Neural cell (in vitro differentiated cells): ENCODE measurements at regions not wholly inside any gene's neighbourhood (a gene's known extent, or its start where the extent isn't known, plus 50 kb on each side); places are given as distances from the start of the nearest gene placed in this dataset.

ENCODE experiments used
- H2AFZ ChIP-seq: fragments of 200-600, 300-800 bp; sonication (generic), shearing (Covaris generic); 2 replicates; pipeline ENCODE4 v1.6.0; 2014; ENCODE audit warnings: low read depth, mild to moderate bottlenecking, antibody characterized with exemption, low read length, moderate library complexity
- H3F3A ChIP-seq: fragments of 200-600 bp; shearing (Covaris generic); 2 replicates; pipeline ENCODE4 v1.6.1; 2016; ENCODE audit warnings: mild to moderate bottlenecking, moderate library complexity, mixed read lengths, antibody characterized with exemption, low read length; ENCODE audit not compliant: insufficient read depth, poor library complexity, severe bottlenecking
- H3K27ac ChIP-seq: fragments of 200-600, 300-800 bp; sonication (generic), shearing (Covaris generic); 2 replicates; pipeline ENCODE4 v1.5.1; 2014; ENCODE audit warnings: mild to moderate bottlenecking, low read length, moderate library complexity
- H3K27me3 ChIP-seq: fragments of 300-800, 200-600 bp; sonication (generic), shearing (Covaris generic); 2 replicates; pipeline ENCODE4 v1.6.0; 2014; ENCODE audit warnings: mild to moderate bottlenecking, low read depth, low read length, moderate library complexity; ENCODE audit not compliant: insufficient read depth
- H3K36me3 ChIP-seq: fragments of 300-800, 200-600 bp; sonication (generic), shearing (Covaris generic); 2 replicates; pipeline ENCODE4 v1.5.1; 2014; ENCODE audit warnings: mild to moderate bottlenecking, antibody characterized with exemption, low read length, moderate library complexity; ENCODE audit not compliant: insufficient read depth
- H3K4me2 ChIP-seq: fragments of 300-800, 200-600 bp; sonication (generic), shearing (Covaris generic); 2 replicates; pipeline ENCODE4 v1.6.0; 2014; ENCODE audit warnings: mild to moderate bottlenecking, low read length
- H3K4me3 ChIP-seq: fragments of 300-800, 200-600 bp; sonication (generic), shearing (Covaris generic); 2 replicates; pipeline ENCODE4 v1.5.1; 2014; ENCODE audit warnings: mild to moderate bottlenecking, low read length, moderate library complexity
- H3K79me2 ChIP-seq: fragments of 200-600 bp; shearing (Covaris generic); replicated peaks from 2 replicates; pipeline ENCODE4 v1.6.0; 2014; ENCODE audit warnings: mild to moderate bottlenecking, low read length, moderate library complexity; ENCODE audit not compliant: insufficient read depth
- H3K9ac ChIP-seq: fragments of 300-800, 200-600 bp; sonication (generic), shearing (Covaris generic); 2 replicates; pipeline ENCODE4 v1.6.1; 2016; ENCODE audit warnings: mild to moderate bottlenecking, low read length, mixed read lengths
- H3K9me2 ChIP-seq: fragments of 200-600 bp; shearing (Covaris generic); 2 replicates; pipeline ENCODE4 v1.6.1; 2016; ENCODE audit warnings: mild to moderate bottlenecking, low read length, mixed read lengths; ENCODE audit not compliant: insufficient read depth
- H3K9me3 ChIP-seq: fragments of 200-600, 300-800 bp; sonication (generic), shearing (Covaris generic); 2 replicates; pipeline ENCODE4 v1.6.1; 2016; ENCODE audit warnings: mild to moderate bottlenecking, mixed run types, low read length, moderate library complexity, mixed read lengths
- H4K20me1 ChIP-seq: fragments of 200-600 bp; shearing (Covaris generic); 2 replicates; pipeline ENCODE4 v1.6.1; 2016; ENCODE audit warnings: mild to moderate bottlenecking, mixed run types; ENCODE audit not compliant: insufficient read depth
- CTCF ChIP-seq: fragments of 450-650 bp; IDR thresholded peaks from 2 replicates; pipeline ENCODE4 v1.5.1; 2014; ENCODE audit warnings: antibody characterized with exemption, mild to moderate bottlenecking, moderate library complexity; ENCODE audit not compliant: poor library complexity, severe bottlenecking
- EP300 ChIP-seq: fragments of 450-650 bp; conservative IDR thresholded peaks from 2 replicates; pipeline ENCODE4 v1.6.1; 2014; ENCODE audit warnings: antibody characterized with exemption, mild to moderate bottlenecking, moderate library complexity; ENCODE audit not compliant: poor library complexity, severe bottlenecking
- EZH2 ChIP-seq: fragments of 200-600, 300-800 bp; shearing (Covaris generic), sonication (generic); IDR thresholded peaks from 2 replicates; pipeline ENCODE4 v1.6.1; 2014; ENCODE audit warnings: antibody characterized with exemption, low read length, borderline replicate concordance, mild to moderate bottlenecking; ENCODE audit not compliant: insufficient read depth, poor library complexity, severe bottlenecking
- MXI1 ChIP-seq: fragments of 450-650 bp; conservative IDR thresholded peaks from 2 replicates; pipeline ENCODE4 v1.6.1; 2014; ENCODE audit warnings: antibody characterized with exemption, mild to moderate bottlenecking; ENCODE audit not compliant: poor library complexity, severe bottlenecking
- POLR2AphosphoS5 ChIP-seq: IDR thresholded peaks from 2 replicates; pipeline ENCODE4 v1.6.1; 2012
- RAD21 ChIP-seq: fragments of 450-650 bp; conservative IDR thresholded peaks from 2 replicates; pipeline ENCODE4 v1.6.1; 2014; ENCODE audit warnings: antibody characterized with exemption, mild to moderate bottlenecking, moderate library complexity
- SMC3 ChIP-seq: fragments of 450-650 bp; conservative IDR thresholded peaks from 2 replicates; pipeline ENCODE4 v1.6.1; 2014; ENCODE audit warnings: antibody characterized with exemption, mild to moderate bottlenecking, moderate library complexity; ENCODE audit not compliant: poor library complexity
- TAF1 ChIP-seq: IDR thresholded peaks from 2 replicates; pipeline ENCODE4 v1.6.1; 2012; ENCODE audit warnings: low read depth
- TF ChIP-seq, protein P1 (sequence below): IDR thresholded peaks from 2 replicates; pipeline ENCODE4 v1.6.1; 2012; ENCODE audit warnings: borderline replicate concordance

GRCh38 chr14:21894003-21894897 lies 220.6 kb upstream of the OR4E1 start:
- Histone ChIP-seq H3K9me2 (no peaks in the 10 kb centered on the region), H3K4me2 (no peak overlapping the region), H3K27me3 (no peaks in the 10 kb centered on the region), H4K20me1 (no peaks in the 10 kb centered on the region), H3K4me3 (no peak overlapping the region), H3K36me3 (no peaks in the 10 kb centered on the region), H3K9me3 (no peaks in the 10 kb centered on the region), H3K9ac (no peak overlapping the region), H3K79me2 (no peaks in the 10 kb centered on the region), H3K27ac (no peak overlapping the region), H2AFZ (no peak overlapping the region), H3F3A (no peaks in the 10 kb centered on the region)
- TF ChIP-seq POLR2AphosphoS5 = no peak
- TF ChIP-seq TAF1 = no peak
- no peak for TF ChIP-seq RAD21
- no peak for TF ChIP-seq CTCF
- TF ChIP-seq EP300 = no peak
- TF ChIP-seq SMC3 = no peak
- no peak for TF ChIP-seq EZH2
- TF ChIP-seq, protein P1, sequence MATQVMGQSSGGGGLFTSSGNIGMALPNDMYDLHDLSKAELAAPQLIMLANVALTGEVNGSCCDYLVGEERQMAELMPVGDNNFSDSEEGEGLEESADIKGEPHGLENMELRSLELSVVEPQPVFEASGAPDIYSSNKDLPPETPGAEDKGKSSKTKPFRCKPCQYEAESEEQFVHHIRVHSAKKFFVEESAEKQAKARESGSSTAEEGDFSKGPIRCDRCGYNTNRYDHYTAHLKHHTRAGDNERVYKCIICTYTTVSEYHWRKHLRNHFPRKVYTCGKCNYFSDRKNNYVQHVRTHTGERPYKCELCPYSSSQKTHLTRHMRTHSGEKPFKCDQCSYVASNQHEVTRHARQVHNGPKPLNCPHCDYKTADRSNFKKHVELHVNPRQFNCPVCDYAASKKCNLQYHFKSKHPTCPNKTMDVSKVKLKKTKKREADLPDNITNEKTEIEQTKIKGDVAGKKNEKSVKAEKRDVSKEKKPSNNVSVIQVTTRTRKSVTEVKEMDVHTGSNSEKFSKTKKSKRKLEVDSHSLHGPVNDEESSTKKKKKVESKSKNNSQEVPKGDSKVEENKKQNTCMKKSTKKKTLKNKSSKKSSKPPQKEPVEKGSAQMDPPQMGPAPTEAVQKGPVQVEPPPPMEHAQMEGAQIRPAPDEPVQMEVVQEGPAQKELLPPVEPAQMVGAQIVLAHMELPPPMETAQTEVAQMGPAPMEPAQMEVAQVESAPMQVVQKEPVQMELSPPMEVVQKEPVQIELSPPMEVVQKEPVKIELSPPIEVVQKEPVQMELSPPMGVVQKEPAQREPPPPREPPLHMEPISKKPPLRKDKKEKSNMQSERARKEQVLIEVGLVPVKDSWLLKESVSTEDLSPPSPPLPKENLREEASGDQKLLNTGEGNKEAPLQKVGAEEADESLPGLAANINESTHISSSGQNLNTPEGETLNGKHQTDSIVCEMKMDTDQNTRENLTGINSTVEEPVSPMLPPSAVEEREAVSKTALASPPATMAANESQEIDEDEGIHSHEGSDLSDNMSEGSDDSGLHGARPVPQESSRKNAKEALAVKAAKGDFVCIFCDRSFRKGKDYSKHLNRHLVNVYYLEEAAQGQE = no peak
- no peak for TF ChIP-seq MXI1

- Histone ChIP-seq H3K4me3 (no peak overlapping the region), H3K27me3 (no peaks in the 10 kb centered on the region), H3K4me2 (no peak overlapping the region), H3K79me2 (no peaks in the 10 kb centered on the region), H3K9me3 (no peaks in the 10 kb centered on the region), H2AFZ (no peak overlapping the region), H3K9ac (no peak overlapping the region), H4K20me1 (no peaks in the 10 kb centered on the region), H3F3A (no peaks in the 10 kb centered on the region), H3K9me2 (no peaks in the 10 kb centered on the region), H3K36me3 (no peaks in the 10 kb centered on the region), H3K27ac (no peak overlapping the region)
- TF ChIP-seq SMC3 = no peak
- TF ChIP-seq TAF1 = no peak
- TF ChIP-seq RAD21 = no peak
- TF ChIP-seq, protein P1 = no peak
- TF ChIP-seq CTCF = no peak
Measured at GRCh38 chr14:21891921-21892320, 218.3 kb upstream of the OR4E1 start.
